SK-N-SH (cell line): ENCODE measurements at regions not wholly inside any gene's neighbourhood (a gene's known extent, or its start where the extent isn't known, plus 50 kb on each side); places are given as distances from the start of the nearest gene placed in this dataset.

Experiments
- EZH2phosphoT487 ChIP-seq: fragments of 200-600 bp; sonication (generic); IDR thresholded peaks from 2 replicates; pipeline ENCODE4 v1.6.1; 2017; ENCODE audit warnings: low read depth, mixed run types, mild to moderate bottlenecking, antibody characterized with exemption, moderate library complexity, borderline replicate concordance
- GABPA ChIP-seq: IDR thresholded peaks from 2 replicates; pipeline ENCODE4 v1.4.0; 2012; ENCODE audit warnings: low read depth, mild to moderate bottlenecking
- MXI1 ChIP-seq: IDR thresholded peaks from 2 replicates; pipeline ENCODE4 v1.6.1; 2012; ENCODE audit warnings: mild to moderate bottlenecking, low read depth, low read length, improper control_type of control experiment
- POLR2AphosphoS5 ChIP-seq: IDR thresholded peaks from 2 replicates; pipeline ENCODE4 v1.6.1; 2012; ENCODE audit warnings: low read depth, low read length
- RAD21 ChIP-seq: IDR thresholded peaks from 2 replicates; pipeline ENCODE4 v1.6.1; 2012; ENCODE audit warnings: mild to moderate bottlenecking, low read length
- RFX5 ChIP-seq: IDR thresholded peaks from 2 replicates; pipeline ENCODE4 v1.6.1; 2012; ENCODE audit warnings: mild to moderate bottlenecking, improper control_type of control experiment, low read length
- TAF1 ChIP-seq: IDR thresholded peaks from 2 replicates; pipeline ENCODE4 v1.6.1; 2012; ENCODE audit warnings: low read depth, mild to moderate bottlenecking, low read length, moderate library complexity, borderline replicate concordance
- TCF12 ChIP-seq: IDR thresholded peaks from 2 replicates; pipeline ENCODE4 v1.4.0; 2012
- TF ChIP-seq, protein P1 (sequence below): fragments of 200-600 bp; sonication (generic); IDR thresholded peaks from 2 replicates; pipeline ENCODE4 v1.6.1; 2017; ENCODE audit warnings: antibody characterized with exemption, mild to moderate bottlenecking, moderate library complexity
- TF ChIP-seq, protein P2 (sequence below): fragments of 150-350 bp; IDR thresholded peaks from 2 replicates; pipeline ENCODE4 v1.6.1; 2017; ENCODE audit warnings: antibody characterized with exemption, low read length, low read depth, borderline replicate concordance

DNA sequence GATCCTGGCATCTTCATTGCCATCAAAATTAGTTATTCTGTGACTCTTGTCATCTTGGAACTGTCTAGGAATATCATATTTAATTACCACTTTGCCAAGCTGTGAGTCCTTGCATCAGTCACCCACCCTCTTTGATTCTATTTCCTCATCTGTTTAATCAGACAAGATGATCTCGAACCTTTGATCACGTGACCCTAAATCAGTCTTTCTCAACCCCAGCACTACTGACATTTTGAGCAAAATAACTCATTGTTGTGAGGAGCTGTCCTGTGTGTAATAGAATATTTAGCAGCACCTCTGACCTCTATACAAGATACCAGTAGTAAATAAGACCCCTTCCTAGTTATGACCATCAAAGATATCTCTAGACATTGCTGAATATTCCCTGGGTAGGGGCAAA is 343.4 kb upstream of the ARPP21 start:
- TF ChIP-seq MXI1 (no peak), RFX5 (no peak), TAF1 (no peak), EZH2phosphoT487 (no peak), POLR2AphosphoS5 (no peak), TCF12 (no peak), RAD21 (no peak), GABPA (no peak)
- TF ChIP-seq, protein P1, sequence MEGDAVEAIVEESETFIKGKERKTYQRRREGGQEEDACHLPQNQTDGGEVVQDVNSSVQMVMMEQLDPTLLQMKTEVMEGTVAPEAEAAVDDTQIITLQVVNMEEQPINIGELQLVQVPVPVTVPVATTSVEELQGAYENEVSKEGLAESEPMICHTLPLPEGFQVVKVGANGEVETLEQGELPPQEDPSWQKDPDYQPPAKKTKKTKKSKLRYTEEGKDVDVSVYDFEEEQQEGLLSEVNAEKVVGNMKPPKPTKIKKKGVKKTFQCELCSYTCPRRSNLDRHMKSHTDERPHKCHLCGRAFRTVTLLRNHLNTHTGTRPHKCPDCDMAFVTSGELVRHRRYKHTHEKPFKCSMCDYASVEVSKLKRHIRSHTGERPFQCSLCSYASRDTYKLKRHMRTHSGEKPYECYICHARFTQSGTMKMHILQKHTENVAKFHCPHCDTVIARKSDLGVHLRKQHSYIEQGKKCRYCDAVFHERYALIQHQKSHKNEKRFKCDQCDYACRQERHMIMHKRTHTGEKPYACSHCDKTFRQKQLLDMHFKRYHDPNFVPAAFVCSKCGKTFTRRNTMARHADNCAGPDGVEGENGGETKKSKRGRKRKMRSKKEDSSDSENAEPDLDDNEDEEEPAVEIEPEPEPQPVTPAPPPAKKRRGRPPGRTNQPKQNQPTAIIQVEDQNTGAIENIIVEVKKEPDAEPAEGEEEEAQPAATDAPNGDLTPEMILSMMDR: no peak
- TF ChIP-seq, protein P2, sequence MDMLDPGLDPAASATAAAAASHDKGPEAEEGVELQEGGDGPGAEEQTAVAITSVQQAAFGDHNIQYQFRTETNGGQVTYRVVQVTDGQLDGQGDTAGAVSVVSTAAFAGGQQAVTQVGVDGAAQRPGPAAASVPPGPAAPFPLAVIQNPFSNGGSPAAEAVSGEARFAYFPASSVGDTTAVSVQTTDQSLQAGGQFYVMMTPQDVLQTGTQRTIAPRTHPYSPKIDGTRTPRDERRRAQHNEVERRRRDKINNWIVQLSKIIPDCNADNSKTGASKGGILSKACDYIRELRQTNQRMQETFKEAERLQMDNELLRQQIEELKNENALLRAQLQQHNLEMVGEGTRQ: no peak
